WTC11 (cell line): ENCODE measurements at regions not wholly inside any gene's neighbourhood (a gene's known extent, or its start where the extent isn't known, plus 50 kb on each side); places are given as distances from the start of the nearest gene placed in this dataset.

ENCODE experiments used
- ATAC-seq: fragments of 200-7000 bp; cut with Tn5 transposase; 2 replicates; pipeline ENCODE4 v1.10.0; 2021; ENCODE audit warnings: mild to moderate bottlenecking, moderate library complexity
- CTCF ChIA-PET: fragments of 300-600 bp; sonication (Branson Sonifier 250); formaldehyde crosslinking; loops from one replicate; lab custom pipeline; 2021; ENCODE audit warnings: antibody characterized with exemption; lab: Charles Lee
- POLR2A ChIA-PET: fragments of 350-600 bp; sonication (Branson Sonifier 250); formaldehyde crosslinking; loops from one replicate; lab custom pipeline; 2021; ENCODE audit warnings: antibody characterized with exemption; lab: Charles Lee
- DNase-seq: peaks from one replicate; pipeline ENCODE4 v3.0.0; 2021; ENCODE audit warnings: low spot score
- H3K27ac Mint-ChIP-seq: 2 replicates; pipeline ENCODE4 v1.8.0; 2021; ENCODE audit warnings: mixed read lengths
- H3K27me3 Mint-ChIP-seq: 2 replicates; pipeline ENCODE4 v1.8.0; 2021; ENCODE audit warnings: low read depth, mild to moderate bottlenecking, moderate library complexity, mixed read lengths
- H3K36me3 Mint-ChIP-seq: 2 replicates; pipeline ENCODE4 v1.8.0; 2021; ENCODE audit warnings: mixed read lengths
- H3K4me1 Mint-ChIP-seq: 2 replicates; pipeline ENCODE4 v1.8.0; 2022; ENCODE audit warnings: mixed read lengths
- H3K4me3 Mint-ChIP-seq: 2 replicates; pipeline ENCODE4 v1.8.0; 2021; ENCODE audit warnings: mild to moderate bottlenecking, moderate library complexity, mixed read lengths
- H3K9me3 Mint-ChIP-seq: 2 replicates; pipeline ENCODE4 v1.8.0; 2021; ENCODE audit warnings: mixed read lengths
- AFF4 ChIP-seq: sonication (generic); formaldehyde crosslinking; IDR thresholded peaks from 2 replicates; pipeline ENCODE4 v1.8.1; 2023; ENCODE audit warnings: mild to moderate bottlenecking, missing genetic modification reagents, borderline replicate concordance
- ATF1 ChIP-seq: sonication (generic); formaldehyde crosslinking; IDR thresholded peaks from 2 replicates; pipeline ENCODE4 v1.8.1; 2023; ENCODE audit warnings: mild to moderate bottlenecking, moderate library complexity, missing genetic modification reagents
- ATF2 ChIP-seq: sonication (generic); formaldehyde crosslinking; IDR thresholded peaks from 2 replicates; pipeline ENCODE4 v1.8.1; 2022; ENCODE audit warnings: low read depth, missing genetic modification reagents, borderline replicate concordance
- ATF3 ChIP-seq: sonication (generic); formaldehyde crosslinking; conservative IDR thresholded peaks from 2 replicates; pipeline ENCODE4 v1.8.1; 2022; ENCODE audit warnings: mild to moderate bottlenecking, missing genetic modification reagents
- CBFB ChIP-seq: sonication (generic); formaldehyde crosslinking; IDR thresholded peaks from 2 replicates; pipeline ENCODE4 v1.8.1; 2022; ENCODE audit warnings: mild to moderate bottlenecking, low read depth, missing genetic modification reagents
- CDX4 ChIP-seq: fragments of 250-450 bp; sonication (Bioruptor Pico); IDR thresholded peaks from 2 replicates; pipeline ENCODE4 v1.9.0; 2021; ENCODE audit warnings: moderate library complexity, mild to moderate bottlenecking, inconsistent platforms, borderline replicate concordance
- CREB1 ChIP-seq: sonication (generic); formaldehyde crosslinking; IDR thresholded peaks from 2 replicates; pipeline ENCODE4 v1.8.0; 2023; ENCODE audit warnings: mild to moderate bottlenecking, missing genetic modification reagents
- E2F5 ChIP-seq: sonication (generic); formaldehyde crosslinking; IDR thresholded peaks from 2 replicates; pipeline ENCODE4 v1.8.1; 2022; ENCODE audit warnings: mild to moderate bottlenecking, moderate library complexity, missing genetic modification reagents
- ESRRA ChIP-seq: sonication (generic); formaldehyde crosslinking; IDR thresholded peaks from 2 replicates; pipeline ENCODE4 v1.8.1; 2022; ENCODE audit warnings: mild to moderate bottlenecking, missing genetic modification reagents, borderline replicate concordance
- ETV6 ChIP-seq: sonication (generic); formaldehyde crosslinking; IDR thresholded peaks from 2 replicates; pipeline ENCODE4 v1.8.1; 2022; ENCODE audit warnings: mild to moderate bottlenecking, missing genetic modification reagents
- FOXP1 ChIP-seq: sonication (generic); formaldehyde crosslinking; IDR thresholded peaks from 2 replicates; pipeline ENCODE4 v1.8.0; 2022; ENCODE audit warnings: missing genetic modification reagents, mild to moderate bottlenecking, moderate library complexity, borderline replicate concordance
- GABPB1 ChIP-seq: sonication (generic); formaldehyde crosslinking; IDR thresholded peaks from 2 replicates; pipeline ENCODE4 v1.8.1; 2023; ENCODE audit warnings: mild to moderate bottlenecking, missing genetic modification reagents
- GRHL2 ChIP-seq: fragments of 250-450 bp; sonication (Bioruptor Pico); IDR thresholded peaks from 2 replicates; pipeline ENCODE4 v1.8.0; 2022; ENCODE audit warnings: mild to moderate bottlenecking, moderate library complexity; ENCODE audit not compliant: insufficient replicate concordance, severe bottlenecking
- JUN ChIP-seq: sonication (generic); formaldehyde crosslinking; IDR thresholded peaks from 2 replicates; pipeline ENCODE4 v1.8.0; 2023; ENCODE audit warnings: mild to moderate bottlenecking, missing genetic modification reagents
- NFYB ChIP-seq: sonication (generic); formaldehyde crosslinking; conservative IDR thresholded peaks from 2 replicates; pipeline ENCODE4 v1.8.0; 2022; ENCODE audit warnings: low read depth, missing genetic modification reagents
- NR2C2 ChIP-seq: sonication (generic); formaldehyde crosslinking; IDR thresholded peaks from 2 replicates; pipeline ENCODE4 v1.8.0; 2022; ENCODE audit warnings: mild to moderate bottlenecking, missing genetic modification reagents
- OVOL2 ChIP-seq: fragments of 250-450 bp; sonication (Bioruptor Pico); IDR thresholded peaks from 2 replicates; pipeline ENCODE4 v1.9.0; 2021; ENCODE audit warnings: mild to moderate bottlenecking, borderline replicate concordance
- PRRX2 ChIP-seq: fragments of 250-450 bp; sonication (Bioruptor Pico); IDR thresholded peaks from 2 replicates; pipeline ENCODE4 v1.8.0; 2021; ENCODE audit warnings: mild to moderate bottlenecking
- SMAD3 ChIP-seq: sonication (generic); formaldehyde crosslinking; IDR thresholded peaks from 2 replicates; pipeline ENCODE4 v1.8.0; 2022; ENCODE audit warnings: missing genetic modification reagents, mild to moderate bottlenecking, borderline replicate concordance
- SP1 ChIP-seq: sonication (generic); formaldehyde crosslinking; conservative IDR thresholded peaks from 2 replicates; pipeline ENCODE4 v1.8.1; 2022; ENCODE audit warnings: missing genetic modification reagents
- ZBTB43 ChIP-seq: sonication (generic); formaldehyde crosslinking; IDR thresholded peaks from 2 replicates; pipeline ENCODE4 v1.8.1; 2023; ENCODE audit warnings: mild to moderate bottlenecking, missing genetic modification reagents
- ZMAT4 ChIP-seq: fragments of 250-450 bp; sonication (Bioruptor Pico); IDR thresholded peaks from 2 replicates; pipeline ENCODE4 v1.9.0; 2021; ENCODE audit warnings: mild to moderate bottlenecking
- ZNF232 ChIP-seq: sonication (generic); formaldehyde crosslinking; IDR thresholded peaks from 2 replicates; pipeline ENCODE4 v1.8.0; 2022; ENCODE audit warnings: mild to moderate bottlenecking, missing genetic modification reagents
- ZNF317 ChIP-seq: sonication (generic); formaldehyde crosslinking; IDR thresholded peaks from 2 replicates; pipeline ENCODE4 v1.8.1; 2023; ENCODE audit warnings: low read depth, mild to moderate bottlenecking, moderate library complexity, missing genetic modification reagents, borderline replicate concordance
- ZNF396 ChIP-seq: fragments of 250-450 bp; sonication (Bioruptor Pico); IDR thresholded peaks from 2 replicates; pipeline ENCODE4 v1.8.0; 2021; ENCODE audit warnings: mild to moderate bottlenecking, moderate library complexity, borderline replicate concordance
- ZNF671 ChIP-seq: fragments of 250-450 bp; sonication (Bioruptor Pico); IDR thresholded peaks from 2 replicates; pipeline ENCODE4 v1.8.0; 2021; ENCODE audit warnings: mild to moderate bottlenecking

GRCh38 chr2:37783545-37783944, 112.1 kb upstream of the CDC42EP3 start (continued):
- TF ChIP-seq E2F5 (CRISPR knock-in tag) (no peak), SP1 (CRISPR knock-in tag) (no peak), PRRX2 (no peak), ATF3 (no peak), CDX4 (CRISPR knock-in tag) (no peak), ZNF671 (CRISPR knock-in tag) (no peak), SMAD3 (no peak), ZBTB43 (no peak), ZNF232 (CRISPR knock-in tag) (no peak)
- TF ChIP-seq, all 79 proteins: peak for 0

- Mint-ChIP-seq H3K4me1 (peaks cover 3% of the 10 kb centered on the region; the same call in 1 of the 2 replicates), H3K27me3 (no peaks in the 10 kb centered on the region)
- no peak for TF ChIP-seq NFYB (CRISPR knock-in tag)
- TF ChIP-seq ETV6 (CRISPR knock-in tag), result no peak
- no peak for TF ChIP-seq ZNF396 (CRISPR knock-in tag)
- TF ChIP-seq, all 79 proteins: peak for 0
- H3K36me3 Mint-ChIP-seq, result peaks cover 12% of the 10 kb centered on the region
- CTCF ChIA-PET, result interaction anchor here (1.3 kb wide), 1 partner anchor 93 kb away, joined by 3 read pairs; no protein-coding TSS in a partner anchor
- POLR2A ChIA-PET, result no interaction called here
- ATAC-seq (no peak), DNase-seq (no peak)
- H3K4me3 Mint-ChIP-seq, result no peak overlapping the region
- H3K9me3 Mint-ChIP-seq, result peaks cover 27% of the 10 kb centered on the region
- no peak overlapping the region for H3K27ac Mint-ChIP-seq
These were observed 112.8 kb upstream of the CDC42EP3 start for GRCh38 chr2:37784071-37784758.

GRCh38 chr2:37784759-37785149, 113.3 kb upstream of the CDC42EP3 start:
- H3K4me1 Mint-ChIP-seq, result peaks cover 2% of the 10 kb centered on the region; the same call in 1 of the 2 replicates
- H3K4me3 Mint-ChIP-seq, result no peak overlapping the region
- H3K9me3 Mint-ChIP-seq, result peaks cover 33% of the 10 kb centered on the region
- POLR2A ChIA-PET, result no interaction called here
- ATAC-seq, result no peak
- peaks cover 18% of the 10 kb centered on the region for H3K36me3 Mint-ChIP-seq
- no peaks in the 10 kb centered on the region for H3K27me3 Mint-ChIP-seq
- no peak for TF ChIP-seq OVOL2 (CRISPR knock-in tag)
- TF ChIP-seq ESRRA (CRISPR knock-in tag), result no peak
- no peak for TF ChIP-seq GABPB1 (CRISPR knock-in tag)
- no peak for TF ChIP-seq CBFB (CRISPR knock-in tag)
- TF ChIP-seq CREB1 (CRISPR knock-in tag), result no peak
- TF ChIP-seq ATF1 (CRISPR knock-in tag), result no peak
- no peak for TF ChIP-seq AFF4 (CRISPR knock-in tag)
- no peak for TF ChIP-seq FOXP1 (CRISPR knock-in tag)
- no peak for TF ChIP-seq GRHL2 (CRISPR knock-in tag)
- no peak for TF ChIP-seq JUN (CRISPR knock-in tag)
- TF ChIP-seq ZNF317 (CRISPR knock-in tag), result no peak
- TF ChIP-seq ATF2 (CRISPR knock-in tag), result no peak
- TF ChIP-seq NFYB (CRISPR knock-in tag), result no peak
- no peak for TF ChIP-seq ETV6 (CRISPR knock-in tag)
- no peak for TF ChIP-seq ZMAT4 (CRISPR knock-in tag)
- no peak for TF ChIP-seq NR2C2
- no peak for DNase-seq
- CTCF ChIA-PET, result interaction anchor here (1.3 kb wide), 1 partner anchor 92 kb away, joined by 3 read pairs; no protein-coding TSS in a partner anchor
- H3K27ac Mint-ChIP-seq, result no peak overlapping the region
